Iris pigment epithelial cell (primary cell): ENCODE measurements at regions not wholly inside any gene's neighbourhood (a gene's known extent, or its start where the extent isn't known, plus 50 kb on each side); places are given as distances from the start of the nearest gene placed in this dataset.
A peak's percentile ranks its signal among the peaks of the same experiment; 100 is the strongest.
"Not testable (repeated sequence)": the region's sequence is repeated elsewhere in the genome, so short reads cannot be mapped to it uniquely, and the experiment has no call there.

ENCODE experiments used
- DNase-seq: peaks from one replicate; pipeline ENCODE4 v3.0.0-alpha.2; 2011; ENCODE audit warnings: low read depth

GRCh38 chr9:22650946-22651345 is 204.3 kb downstream of the DMRTA1 start:
- no peak for DNase-seq

GRCh38 chr9:22654833-22655232 is 208.2 kb downstream of the DMRTA1 start:
- DNase-seq, result no peak

- DNase-seq, result no peak
Observed at GRCh38 chr9:22657713-22658112, 211.1 kb downstream of the DMRTA1 start.

GRCh38 chr9:22658484-22658883 is 211.9 kb downstream of the DMRTA1 start:
- DNase-seq, result not testable (repeated sequence)

GRCh38 chr9:22682536-22682935 is 235.9 kb downstream of the DMRTA1 start:
- no peak for DNase-seq

DNA sequence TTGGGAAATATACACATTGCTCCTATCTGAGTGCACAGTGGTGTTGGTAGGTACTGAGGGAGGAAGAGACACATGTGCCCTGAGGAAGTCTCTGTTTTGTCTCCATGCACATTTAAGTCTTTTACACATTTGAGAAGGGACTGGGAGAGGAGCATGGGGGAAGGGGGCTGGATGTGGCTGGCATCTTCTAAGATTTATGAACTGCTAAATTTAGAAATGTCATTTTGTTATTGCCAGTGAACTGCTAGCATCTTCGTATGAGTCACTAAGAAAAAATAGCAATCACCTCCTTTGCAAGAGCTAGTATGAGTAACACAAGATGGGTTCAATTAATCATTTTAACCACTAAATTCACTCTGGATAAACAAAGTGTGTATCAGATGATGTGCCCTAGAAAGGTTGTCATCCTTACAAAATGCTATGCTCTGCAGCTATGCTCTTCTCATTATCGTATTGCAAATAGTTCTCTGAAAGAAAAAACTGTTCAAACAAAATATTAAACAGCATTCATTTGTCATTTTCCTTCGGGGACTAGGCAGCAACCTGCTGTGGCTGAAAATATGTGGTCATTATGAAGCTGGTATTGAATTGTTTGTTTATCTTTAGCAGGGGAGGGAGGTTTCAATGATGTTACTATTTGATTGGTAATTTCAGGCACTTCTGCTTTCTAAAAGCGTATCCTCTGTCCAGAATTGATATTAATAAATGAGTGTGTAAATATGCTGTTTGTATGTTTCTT is 236.5 kb downstream of the DMRTA1 start:
- peak; percentile 40 for DNase-seq

DNA sequence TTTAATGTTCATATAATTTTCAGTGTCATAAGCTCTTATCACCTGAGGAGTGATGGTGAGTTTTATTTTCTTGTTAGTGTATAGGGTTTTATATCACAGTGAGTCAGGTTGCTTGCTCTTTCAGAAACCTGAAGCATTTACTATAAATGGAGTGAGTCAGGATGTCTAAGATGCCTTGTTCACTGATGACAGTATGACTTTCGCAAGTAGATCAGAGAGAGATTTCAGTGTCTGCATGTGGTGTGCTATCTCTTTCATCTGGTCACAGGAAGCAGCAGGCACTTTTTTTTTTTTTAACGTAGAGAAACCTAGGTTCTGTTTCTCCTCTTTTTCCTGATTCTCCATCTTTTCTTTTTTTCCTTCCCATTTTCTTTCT is 237.1 kb downstream of the DMRTA1 start:
- DNase-seq, result peak; percentile 47

DNA sequence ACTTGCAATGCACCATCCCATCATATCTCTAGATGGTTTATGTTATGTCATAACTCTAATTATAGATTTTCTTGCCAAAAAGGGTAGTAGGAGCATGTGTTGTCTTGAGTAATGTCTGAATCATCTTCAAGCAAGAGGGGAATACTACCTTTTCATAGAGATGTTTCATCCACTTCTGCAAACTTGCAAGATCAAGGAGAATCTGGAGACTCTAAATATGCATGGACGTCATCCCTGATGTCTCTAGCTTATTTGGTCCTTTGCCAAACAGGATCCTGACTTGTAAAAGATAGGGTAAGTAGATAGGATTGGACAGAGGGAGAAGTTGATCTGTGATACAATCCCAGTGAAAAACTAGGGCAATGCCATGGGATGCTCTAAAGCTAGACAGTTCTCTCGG is 246.5 kb downstream of the DMRTA1 start:
- DNase-seq, result no peak

GRCh38 chr9:22700171-22700570 is 253.5 kb downstream of the DMRTA1 start:
- no peak for DNase-seq

GRCh38 chr9:22718653-22719052 is 272.0 kb downstream of the DMRTA1 start:
- DNase-seq, result no peak

DNA sequence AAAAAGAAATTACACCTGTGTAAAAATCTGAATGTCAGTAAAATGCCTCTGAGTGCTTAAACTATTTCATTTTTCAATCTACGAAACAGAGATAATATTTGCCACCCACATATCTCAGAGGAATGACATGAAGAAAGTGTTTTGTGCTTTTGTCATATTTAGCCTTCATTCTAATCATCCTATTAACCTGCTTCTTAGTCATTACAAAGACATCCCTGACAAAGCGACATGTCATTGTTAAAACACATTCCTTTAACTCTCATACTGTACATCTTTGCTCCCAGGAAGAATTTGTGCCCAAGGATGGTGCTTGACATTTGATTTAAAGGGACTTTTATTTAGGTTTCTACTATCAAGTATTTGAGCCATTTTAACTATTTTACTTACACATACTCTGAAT is 275.9 kb downstream of the DMRTA1 start:
- DNase-seq, result no peak

DNA sequence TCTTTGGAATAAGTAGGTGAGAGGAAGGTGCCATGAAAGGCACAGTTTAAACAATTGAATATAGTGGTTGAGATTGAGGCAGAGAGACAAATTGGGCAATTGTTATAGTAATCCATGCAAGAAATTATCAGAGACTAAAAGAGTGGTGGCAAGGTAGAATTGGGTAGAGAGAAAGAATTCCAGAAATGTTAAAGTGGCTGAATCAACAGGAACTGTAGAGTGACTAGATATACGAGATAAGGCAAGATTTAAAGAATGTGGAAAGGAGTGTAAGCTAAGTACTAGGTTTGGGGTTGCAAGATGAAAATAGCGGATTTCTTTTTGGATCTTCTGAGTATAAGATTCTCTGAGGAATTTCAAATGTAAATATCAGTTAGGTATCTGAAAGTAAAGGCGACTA is 285.2 kb downstream of the DMRTA1 start:
- no peak for DNase-seq

- DNase-seq, result no peak
Observed at GRCh38 chr9:22739712-22740111, 293.1 kb downstream of the DMRTA1 start.

DNA sequence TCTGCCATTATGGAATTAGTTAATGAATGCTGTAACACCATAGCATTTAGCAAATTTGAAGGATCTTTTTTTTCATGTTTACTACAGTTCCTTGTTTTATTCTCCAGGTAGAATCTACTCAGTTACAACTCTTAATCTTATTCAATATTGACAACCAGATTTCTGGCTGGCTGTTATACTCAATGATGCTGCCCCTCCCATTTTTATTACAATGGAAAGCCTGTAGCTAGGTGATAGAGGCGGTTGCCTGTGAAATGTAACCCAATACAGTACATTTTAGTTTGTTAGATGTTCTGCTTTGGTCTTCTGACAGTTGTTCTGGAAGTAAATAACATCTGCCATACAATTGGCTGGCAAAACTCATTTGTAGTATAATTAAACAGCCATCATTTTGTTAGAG is 294.2 kb downstream of the DMRTA1 start:
- DNase-seq, result no peak

GRCh38 chr9:22742401-22742800 is 295.8 kb downstream of the DMRTA1 start:
- DNase-seq, result no peak

DNA sequence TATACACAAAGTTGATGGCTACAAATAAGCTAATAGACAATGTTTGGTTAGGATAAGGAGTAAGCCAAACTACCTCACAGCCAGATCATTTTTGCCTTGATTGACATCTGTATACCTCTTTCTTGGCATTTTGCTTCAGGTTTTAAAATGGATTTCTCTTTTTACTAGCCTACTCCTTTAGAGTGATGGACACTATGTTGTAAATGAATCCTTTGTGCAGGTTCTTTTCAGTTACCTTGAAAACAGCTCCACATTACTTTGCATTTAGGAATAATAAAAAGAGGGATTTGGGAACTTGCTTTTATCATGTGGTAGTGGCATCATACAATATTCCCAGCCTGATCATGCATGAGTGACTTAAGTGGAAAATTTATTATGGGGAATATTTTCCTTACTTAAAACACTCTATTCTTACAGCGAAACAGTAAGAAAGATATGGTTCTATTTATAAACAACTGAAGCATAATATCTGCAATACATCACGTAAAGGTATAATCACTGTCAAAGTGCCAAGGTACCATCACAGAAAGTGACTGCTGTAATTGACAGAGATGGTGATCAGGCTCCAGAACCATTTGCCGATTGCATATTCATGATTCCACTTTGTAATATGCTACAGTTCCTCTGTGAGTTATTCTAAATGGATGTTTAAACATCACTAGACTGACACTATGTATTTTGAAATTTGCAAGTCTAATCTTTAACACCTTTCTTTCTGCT is 327.0 kb downstream of the DMRTA1 start:
- no peak for DNase-seq

GRCh38 chr9:22790329-22790728 is 343.7 kb downstream of the DMRTA1 start:
- DNase-seq, result no peak

GRCh38 chr9:22808876-22809275 is 362.3 kb downstream of the DMRTA1 start:
- DNase-seq, result no peak

- DNase-seq, result no peak
Observed at GRCh38 chr9:22809371-22809770, 362.7 kb downstream of the DMRTA1 start.

GRCh38 chr9:22813529-22813928 is 366.9 kb downstream of the DMRTA1 start:
- DNase-seq, result peak; percentile 4

DNA sequence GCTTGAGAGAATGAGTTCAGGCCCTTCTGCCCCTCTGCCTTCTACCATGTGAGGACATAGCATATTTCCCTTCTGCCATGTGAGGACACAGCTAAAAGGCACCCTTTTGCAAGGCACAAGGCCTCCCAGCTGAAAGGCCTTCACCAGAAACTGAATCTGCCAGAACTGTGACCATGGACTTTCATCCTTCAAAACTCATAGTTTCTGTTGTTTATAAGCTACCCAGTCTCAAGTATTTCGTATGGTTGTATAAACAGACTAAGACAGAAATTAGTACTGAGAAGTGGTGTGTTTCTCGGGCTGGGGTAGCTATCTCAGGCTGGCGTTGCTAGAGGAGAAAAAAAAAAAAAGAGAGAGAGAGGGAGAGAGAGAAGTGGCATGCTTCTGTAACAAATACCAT is 368.6 kb downstream of the DMRTA1 start:
- no peak for DNase-seq

DNA sequence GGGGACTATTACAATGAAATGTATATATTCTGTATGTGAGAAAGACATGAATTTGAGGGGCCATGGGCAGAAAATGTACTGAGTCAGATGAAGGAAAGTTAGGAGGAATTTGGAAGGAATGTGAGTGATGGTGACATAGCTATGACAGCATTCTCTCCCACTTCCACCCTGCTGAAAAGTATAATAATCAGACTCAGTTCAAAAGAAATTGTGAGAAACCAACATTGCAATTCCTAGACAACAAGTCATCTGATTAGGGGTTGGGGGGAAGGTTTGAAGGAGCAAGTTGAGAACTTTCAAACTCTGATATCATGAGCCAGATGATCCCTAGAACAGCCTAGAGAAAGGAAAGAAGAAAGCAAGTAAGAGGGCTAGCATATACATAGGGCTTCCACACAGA is 370.6 kb downstream of the DMRTA1 start:
- DNase-seq, result peak; percentile 26

- DNase-seq, result no peak
Observed at GRCh38 chr9:22829236-22829635, 382.6 kb downstream of the DMRTA1 start.

- no peak for DNase-seq
Observed at GRCh38 chr9:22838266-22838665, 391.6 kb downstream of the DMRTA1 start.
